ENCODE measurements at regions not wholly inside any gene's neighbourhood (a gene's known extent, or its start where the extent isn't known, plus 50 kb on each side); places are given as distances from the start of the nearest gene placed in this dataset.

DNA sequence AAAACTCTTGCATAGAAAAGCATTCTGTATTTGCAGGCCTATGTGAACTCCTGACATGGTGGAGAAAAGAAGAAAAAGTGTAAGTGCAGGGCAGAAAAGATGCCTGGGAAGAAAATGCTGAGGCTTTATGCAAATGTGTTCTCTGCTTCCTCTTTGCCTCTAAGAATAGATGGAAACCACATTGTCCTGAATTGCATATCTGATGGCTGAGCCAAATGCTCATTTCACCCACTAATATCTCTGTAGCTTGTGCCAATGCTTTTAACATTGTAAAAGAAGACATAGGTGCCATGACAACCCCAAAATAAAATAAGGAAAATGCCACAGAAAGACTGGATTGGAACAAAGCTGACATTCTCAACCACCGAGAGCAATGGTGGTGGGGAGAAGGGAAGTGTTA lies 307.4 kb downstream of the GRIA2 start:
- no peak overlapping the region for H3K27ac ChIP-seq
- no peak for ATAC-seq (ENCODE audit: low FRiP score in 2 of 2)
- H3K4me1 ChIP-seq, result no peaks in the 10 kb centered on the region
- H3K36me3 ChIP-seq, result no peaks in the 10 kb centered on the region
- 92 to 100% methylated on average over 1 of the region's 1 CpG for WGBS, 2 donors
- H3K4me3 ChIP-seq, result no peak overlapping the region
- no peaks in the 10 kb centered on the region for H3K27me3 ChIP-seq
- H3K9me3 ChIP-seq, result peaks cover 0 to 27% (median 14%) of the 10 kb centered on the region in 4 donors
- TF ChIP-seq, protein P1, sequence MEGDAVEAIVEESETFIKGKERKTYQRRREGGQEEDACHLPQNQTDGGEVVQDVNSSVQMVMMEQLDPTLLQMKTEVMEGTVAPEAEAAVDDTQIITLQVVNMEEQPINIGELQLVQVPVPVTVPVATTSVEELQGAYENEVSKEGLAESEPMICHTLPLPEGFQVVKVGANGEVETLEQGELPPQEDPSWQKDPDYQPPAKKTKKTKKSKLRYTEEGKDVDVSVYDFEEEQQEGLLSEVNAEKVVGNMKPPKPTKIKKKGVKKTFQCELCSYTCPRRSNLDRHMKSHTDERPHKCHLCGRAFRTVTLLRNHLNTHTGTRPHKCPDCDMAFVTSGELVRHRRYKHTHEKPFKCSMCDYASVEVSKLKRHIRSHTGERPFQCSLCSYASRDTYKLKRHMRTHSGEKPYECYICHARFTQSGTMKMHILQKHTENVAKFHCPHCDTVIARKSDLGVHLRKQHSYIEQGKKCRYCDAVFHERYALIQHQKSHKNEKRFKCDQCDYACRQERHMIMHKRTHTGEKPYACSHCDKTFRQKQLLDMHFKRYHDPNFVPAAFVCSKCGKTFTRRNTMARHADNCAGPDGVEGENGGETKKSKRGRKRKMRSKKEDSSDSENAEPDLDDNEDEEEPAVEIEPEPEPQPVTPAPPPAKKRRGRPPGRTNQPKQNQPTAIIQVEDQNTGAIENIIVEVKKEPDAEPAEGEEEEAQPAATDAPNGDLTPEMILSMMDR (IDR thresholded peaks at IDR 0.05), result no peak
- TF ChIP-seq POLR2AphosphoS5 (IDR thresholded peaks at IDR 0.05) (no peak), EP300 (IDR thresholded peaks at IDR 0.05) (no peak), POLR2A (IDR thresholded peaks at IDR 0.05) (no peak)
- no peak for DNase-seq

DNA sequence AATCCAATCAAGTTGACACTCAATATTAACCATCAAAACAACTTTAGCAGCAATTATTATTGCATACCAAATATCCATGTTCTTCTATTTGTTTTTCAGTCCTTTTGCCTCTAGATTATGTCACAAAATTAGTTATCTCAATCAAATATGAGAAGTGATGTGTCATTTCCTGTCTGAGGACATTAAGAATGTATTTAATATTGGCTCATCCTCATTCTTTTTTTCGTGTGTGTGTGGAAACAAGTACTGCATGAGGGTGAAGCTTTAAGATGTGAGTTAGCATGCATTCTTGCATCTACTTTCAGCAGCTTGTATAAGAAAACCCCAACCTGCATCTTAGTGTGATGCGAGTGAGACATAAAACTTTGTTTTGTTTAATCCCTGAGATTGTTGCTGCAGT lies 301.4 kb downstream of the GRIA2 start:
- H3K27ac ChIP-seq, result no peak overlapping the region
- no peaks in the 10 kb centered on the region for H3K27me3 ChIP-seq
- no peak for DNase-seq
- H3K4me1 ChIP-seq, result no peaks in the 10 kb centered on the region
- ATAC-seq (ENCODE audit: low FRiP score in 2 of 2), result no peak
- peaks cover 0 to 4% (median 0%) of the 10 kb centered on the region in 4 donors for H3K9me3 ChIP-seq
- no peak overlapping the region for H3K4me3 ChIP-seq
- no peaks in the 10 kb centered on the region for H3K36me3 ChIP-seq
- TF ChIP-seq EP300 (IDR thresholded peaks at IDR 0.05), result no peak
- WGBS, 2 donors, result 62 to 63% methylated on average over 2 of the region's 2 CpGs

DNA sequence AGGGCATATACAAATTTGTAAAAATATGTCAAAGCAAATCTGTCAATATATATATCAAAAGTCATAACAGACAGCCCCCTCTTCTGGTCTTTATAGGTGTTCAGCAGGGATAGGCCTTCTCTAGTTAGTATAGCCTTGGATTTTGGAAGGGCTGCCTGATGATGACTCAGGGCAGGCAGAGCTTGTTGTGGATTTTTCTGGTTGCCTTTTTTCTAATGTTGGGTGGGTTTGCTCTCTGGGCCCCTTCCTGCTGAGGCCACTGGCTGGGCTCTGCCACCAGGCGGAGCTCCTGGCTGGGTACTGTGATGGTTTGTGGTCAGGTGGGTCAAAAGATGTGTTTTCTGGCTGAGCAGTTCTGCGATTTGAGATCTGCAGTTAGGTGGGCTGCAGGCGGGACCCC lies 294.2 kb downstream of the GRIA2 start:
- Histone ChIP-seq H3K27ac (no peak overlapping the region), H3K4me3 (no peak overlapping the region), H3K9me3 (no peaks in the 10 kb centered on the region), H3K27me3 (no peaks in the 10 kb centered on the region), H3K36me3 (no peaks in the 10 kb centered on the region), H3K4me1 (no peaks in the 10 kb centered on the region)
- ATAC-seq (ENCODE audit: low FRiP score in 2 of 2), result no peak
- DNase-seq, result no peak
- TF ChIP-seq, protein P1 (IDR thresholded peaks at IDR 0.05), result no peak
- no peak for TF ChIP-seq EP300 (IDR thresholded peaks at IDR 0.05)
- TF ChIP-seq POLR2AphosphoS5 (IDR thresholded peaks at IDR 0.05), result no peak
- no peak for TF ChIP-seq POLR2A (IDR thresholded peaks at IDR 0.05)
- 69 to 80% methylated on average over 2 to 3 of the region's 3 CpGs for WGBS, 2 donors

DNA sequence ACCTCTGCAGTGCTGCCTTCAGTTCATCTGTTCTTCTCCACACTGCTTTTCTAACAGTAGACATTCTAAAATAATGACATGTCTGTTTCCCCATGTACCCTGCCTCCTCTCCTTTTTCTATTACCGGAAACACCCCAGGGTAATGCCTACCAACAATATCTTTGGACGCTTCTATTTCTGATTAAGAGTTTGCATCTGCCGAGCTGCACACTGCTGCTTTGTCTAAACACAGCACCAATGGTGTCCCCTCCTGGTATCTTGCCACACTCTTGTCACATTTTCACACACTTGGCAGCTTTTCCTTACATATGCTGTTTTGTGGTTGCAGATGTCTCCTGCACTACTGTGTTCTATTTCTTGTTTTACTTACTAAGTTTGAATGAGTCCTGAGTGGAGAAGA lies 288.8 kb downstream of the GRIA2 start:
- Histone ChIP-seq H3K36me3 (no peaks in the 10 kb centered on the region), H3K27me3 (no peaks in the 10 kb centered on the region), H3K4me1 (no peaks in the 10 kb centered on the region), H3K4me3 (no peak overlapping the region), H3K9me3 (no peaks in the 10 kb centered on the region), H3K27ac (no peak overlapping the region)
- ATAC-seq (ENCODE audit: low FRiP score in 2 of 2) (no peak), DNase-seq (no peak)
- WGBS, 2 donors, result 67 to 70% methylated on average over 3 of the region's 3 CpGs
- no peak for TF ChIP-seq POLR2AphosphoS5 (IDR thresholded peaks at IDR 0.05)
- no peak for TF ChIP-seq EP300 (IDR thresholded peaks at IDR 0.05)
- TF ChIP-seq, protein P1 (IDR thresholded peaks at IDR 0.05), result no peak
- no peak for TF ChIP-seq POLR2A (IDR thresholded peaks at IDR 0.05)

DNA sequence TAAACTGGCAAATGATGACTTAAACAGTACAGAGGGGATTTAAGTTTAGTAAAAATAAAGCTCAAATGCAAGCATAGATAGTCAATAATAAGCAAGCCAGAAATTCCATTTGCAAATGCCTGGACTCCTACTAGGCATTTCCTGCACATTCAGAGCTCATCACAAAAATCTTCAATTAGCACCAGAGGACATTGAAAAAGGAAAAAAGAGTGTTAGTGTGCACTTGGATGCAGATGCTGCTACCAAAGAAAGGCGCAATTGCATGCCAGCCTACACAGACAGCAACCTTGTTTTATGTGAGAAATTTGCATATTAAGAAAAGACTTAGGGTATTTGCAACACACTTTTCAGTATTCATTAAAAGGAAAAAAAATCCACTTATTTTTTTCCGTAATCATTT lies 282.1 kb downstream of the GRIA2 start:
- Histone ChIP-seq H3K27me3 (no peaks in the 10 kb centered on the region), H3K4me3 (no peak overlapping the region), H3K36me3 (no peaks in the 10 kb centered on the region), H3K9me3 (no peaks in the 10 kb centered on the region), H3K27ac (no peak overlapping the region), H3K4me1 (no peaks in the 10 kb centered on the region)
- WGBS, 2 donors, result 93 to 96% methylated on average over 2 of the region's 2 CpGs
- ATAC-seq (ENCODE audit: low FRiP score in 2 of 2) (no peak), DNase-seq (no peak)
- TF ChIP-seq POLR2A (IDR thresholded peaks at IDR 0.05), result no peak
- no peak for TF ChIP-seq EP300 (IDR thresholded peaks at IDR 0.05)

DNA sequence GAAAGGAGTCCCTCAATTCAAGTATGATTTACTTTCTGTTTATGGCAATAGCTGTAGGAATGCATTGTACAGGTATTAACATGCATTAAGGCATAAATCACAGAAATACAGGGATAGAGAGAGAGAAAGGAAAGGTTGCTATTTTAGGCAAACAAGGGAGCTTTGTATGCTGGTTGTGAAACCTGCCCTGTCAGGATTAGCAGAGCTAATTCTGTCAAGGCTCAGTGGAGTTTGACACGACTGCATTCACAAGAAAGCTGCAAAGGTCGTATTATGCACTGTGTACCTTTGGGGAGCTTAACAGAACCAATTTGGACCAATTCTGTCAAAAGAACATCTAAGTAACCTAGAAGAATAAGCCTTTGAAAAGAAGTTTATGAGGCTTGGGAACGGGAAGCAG lies 239.3 kb downstream of the GRIA2 start:
- DNase-seq, result no peak

More for the DNA sequence above, 239.3 kb downstream of the GRIA2 start:
- Histone ChIP-seq H3K27me3 (no peaks in the 10 kb centered on the region), H3K36me3 (no peaks in the 10 kb centered on the region), H3K27ac (no peak overlapping the region), H3K9me3 (peaks cover 0 to 5% (median 0%) of the 10 kb centered on the region in 4 donors), H3K4me1 (no peaks in the 10 kb centered on the region), H3K4me3 (no peak overlapping the region)
- WGBS, 2 donors, result 53 to 60% methylated on average over 3 of the region's 3 CpGs
- TF ChIP-seq, protein P1 (IDR thresholded peaks at IDR 0.05), result no peak
- no peak for ATAC-seq (ENCODE audit: low FRiP score in 2 of 2)

Data from upper lobe of left lung (tissue), 6 donors.